SU-DHL-6 (cell line): ENCODE measurements at regions not wholly inside any gene's neighbourhood (a gene's known extent, or its start where the extent isn't known, plus 50 kb on each side); places are given as distances from the start of the nearest gene placed in this dataset.

ENCODE experiments used
- EZH2phosphoT487 ChIP-seq: fragments of 200-600 bp; sonication (generic), shearing (Covaris generic); conservative IDR thresholded peaks from 2 replicates; pipeline ENCODE4 v1.6.1; 2018; ENCODE audit warnings: mild to moderate bottlenecking, antibody characterized with exemption, low read length, moderate library complexity, mixed read lengths
- TF ChIP-seq, protein P1 (sequence below): fragments of 200-600 bp; sonication (generic); IDR thresholded peaks from one replicate; pipeline ENCODE4 v1.5.1; 2017; ENCODE audit warnings: antibody characterized with exemption, mild to moderate bottlenecking, low read length, moderate library complexity; ENCODE audit not compliant: insufficient read depth, poor library complexity, severe bottlenecking

GRCh38 chr5:40217553-40217952 lies 462.2 kb upstream of the PTGER4 start:
- TF ChIP-seq, protein P1, sequence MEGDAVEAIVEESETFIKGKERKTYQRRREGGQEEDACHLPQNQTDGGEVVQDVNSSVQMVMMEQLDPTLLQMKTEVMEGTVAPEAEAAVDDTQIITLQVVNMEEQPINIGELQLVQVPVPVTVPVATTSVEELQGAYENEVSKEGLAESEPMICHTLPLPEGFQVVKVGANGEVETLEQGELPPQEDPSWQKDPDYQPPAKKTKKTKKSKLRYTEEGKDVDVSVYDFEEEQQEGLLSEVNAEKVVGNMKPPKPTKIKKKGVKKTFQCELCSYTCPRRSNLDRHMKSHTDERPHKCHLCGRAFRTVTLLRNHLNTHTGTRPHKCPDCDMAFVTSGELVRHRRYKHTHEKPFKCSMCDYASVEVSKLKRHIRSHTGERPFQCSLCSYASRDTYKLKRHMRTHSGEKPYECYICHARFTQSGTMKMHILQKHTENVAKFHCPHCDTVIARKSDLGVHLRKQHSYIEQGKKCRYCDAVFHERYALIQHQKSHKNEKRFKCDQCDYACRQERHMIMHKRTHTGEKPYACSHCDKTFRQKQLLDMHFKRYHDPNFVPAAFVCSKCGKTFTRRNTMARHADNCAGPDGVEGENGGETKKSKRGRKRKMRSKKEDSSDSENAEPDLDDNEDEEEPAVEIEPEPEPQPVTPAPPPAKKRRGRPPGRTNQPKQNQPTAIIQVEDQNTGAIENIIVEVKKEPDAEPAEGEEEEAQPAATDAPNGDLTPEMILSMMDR: no peak
- no peak for TF ChIP-seq EZH2phosphoT487
